SK-MEL-5 (cell line): ENCODE measurements at regions not wholly inside any gene's neighbourhood (a gene's known extent, or its start where the extent isn't known, plus 50 kb on each side); places are given as distances from the start of the nearest gene placed in this dataset.

Experiments
- DNase-seq: peaks from one replicate; pipeline ENCODE4 v3.0.0-alpha.2; 2016; ENCODE audit warnings: low read depth, low spot score
- in situ Hi-C: cut with HindIII; loops from 2 replicates; pipeline ENCODE4 v1.10.0; 2016; ENCODE audit warnings: low sequenced_read_pairs, high pct_unique_total_duplicates, low pct_unique_long_range_greater_than_20kb

DNA sequence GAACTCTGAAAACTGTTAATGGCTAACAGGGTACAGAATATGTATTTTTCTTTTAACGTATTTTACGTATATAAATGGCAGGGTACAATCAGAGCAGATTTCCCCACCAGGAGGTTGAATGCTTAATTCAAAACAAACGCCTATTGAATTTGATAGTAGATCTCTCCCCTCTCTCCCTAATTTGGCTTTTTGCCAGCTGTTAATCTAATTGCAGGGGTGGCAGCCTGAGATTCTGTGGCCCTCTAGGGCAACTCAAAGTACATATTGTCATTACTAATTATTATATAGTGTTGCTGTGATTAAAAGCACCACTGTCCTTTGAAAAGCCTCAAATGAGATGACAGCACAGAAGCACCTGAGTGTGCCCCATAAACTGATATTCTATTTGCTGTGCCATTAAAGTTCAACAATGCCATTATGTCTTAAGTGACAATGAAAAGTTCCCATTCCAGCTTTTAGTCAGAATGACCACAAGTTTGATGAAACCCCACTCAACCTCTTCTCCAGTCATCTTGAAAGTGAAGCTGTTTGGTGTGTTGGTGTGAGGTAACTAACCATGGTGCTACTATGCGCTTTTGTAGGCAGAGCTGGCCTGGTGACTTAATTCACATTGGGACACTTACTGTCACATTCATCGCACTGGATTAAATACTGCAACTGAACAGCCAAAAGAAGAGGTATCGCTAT, 351.4 kb downstream of the KCNRG start:
- DNase-seq = no peak
- in situ Hi-C loops = no loop called here

GRCh38 chr13:50369646-50370045, 354.4 kb downstream of the KCNRG start:
- in situ Hi-C loops = no loop called here
- no peak for DNase-seq

- DNase-seq = no peak
- in situ Hi-C loops = no loop called here
These were observed 355.2 kb downstream of the KCNRG start for GRCh38 chr13:50370303-50370950.

GRCh38 chr13:50374517-50374916, 359.3 kb downstream of the KCNRG start:
- DNase-seq = no peak
- in situ Hi-C loops = no loop called here

GRCh38 chr13:50375792-50376191, 360.5 kb downstream of the KCNRG start:
- in situ Hi-C loops = no loop called here
- no peak for DNase-seq

DNA sequence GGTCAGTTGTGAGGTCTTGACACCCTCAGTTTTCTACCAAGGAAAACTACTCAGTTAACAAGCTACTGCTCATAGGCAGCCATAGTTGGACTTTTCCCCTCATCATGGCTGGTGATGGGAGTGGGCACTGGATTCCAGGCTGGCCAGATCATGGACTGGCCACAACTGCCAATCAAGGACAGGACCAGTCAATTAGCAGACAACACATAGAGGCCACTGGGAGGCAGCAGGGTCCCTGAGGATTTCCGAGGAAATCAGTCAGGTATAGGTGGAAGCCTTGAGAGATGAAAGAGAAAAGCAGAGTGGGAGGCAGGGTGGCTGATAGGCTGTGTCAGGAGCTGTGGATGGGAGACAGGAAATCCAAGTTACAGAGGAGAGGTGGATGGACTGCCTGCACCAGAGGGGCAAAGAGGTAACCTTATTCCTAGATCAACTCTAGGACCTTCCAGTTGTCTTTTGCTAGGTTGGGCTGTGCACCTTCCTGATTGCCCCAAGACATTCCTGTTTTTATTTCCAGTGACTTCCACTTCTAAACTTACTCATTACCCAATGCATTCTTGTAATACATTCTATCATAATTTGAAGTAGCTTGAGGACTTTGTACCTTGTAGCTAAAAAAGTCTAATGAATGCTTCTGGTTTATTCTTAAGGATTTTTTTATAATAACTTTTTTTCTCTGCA, 361.8 kb downstream of the KCNRG start:
- in situ Hi-C loops = no loop called here

DNA sequence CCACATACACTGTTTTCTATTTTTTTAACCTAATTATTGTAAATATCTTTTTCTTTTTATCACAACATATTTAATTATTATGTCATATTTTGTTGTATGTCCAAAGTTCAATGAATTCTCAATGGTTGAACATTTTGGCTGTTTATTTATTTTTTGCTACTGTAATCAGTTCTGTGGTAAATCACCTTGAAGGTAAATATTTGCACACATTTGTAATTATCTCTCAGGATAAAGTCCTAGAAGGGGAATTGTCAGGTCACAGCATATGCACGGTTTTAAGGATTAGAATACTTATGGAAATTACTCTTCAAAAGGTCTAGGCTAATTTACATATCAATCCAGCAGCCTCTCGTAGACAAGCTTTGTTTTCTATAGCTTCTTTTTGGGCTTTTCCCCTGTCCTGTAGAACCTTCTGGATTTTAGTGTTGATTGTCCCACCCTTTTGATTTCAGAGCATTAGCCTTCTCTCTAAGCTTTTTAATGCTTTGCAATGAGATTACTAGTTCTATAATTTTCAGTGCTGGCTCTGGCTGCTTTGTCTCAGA, 362.6 kb downstream of the KCNRG start:
- DNase-seq = no peak
- in situ Hi-C loops = no loop called here

More for the DNA sequence above, 361.8 kb downstream of the KCNRG start:
- DNase-seq = peak; percentile 61

DNA sequence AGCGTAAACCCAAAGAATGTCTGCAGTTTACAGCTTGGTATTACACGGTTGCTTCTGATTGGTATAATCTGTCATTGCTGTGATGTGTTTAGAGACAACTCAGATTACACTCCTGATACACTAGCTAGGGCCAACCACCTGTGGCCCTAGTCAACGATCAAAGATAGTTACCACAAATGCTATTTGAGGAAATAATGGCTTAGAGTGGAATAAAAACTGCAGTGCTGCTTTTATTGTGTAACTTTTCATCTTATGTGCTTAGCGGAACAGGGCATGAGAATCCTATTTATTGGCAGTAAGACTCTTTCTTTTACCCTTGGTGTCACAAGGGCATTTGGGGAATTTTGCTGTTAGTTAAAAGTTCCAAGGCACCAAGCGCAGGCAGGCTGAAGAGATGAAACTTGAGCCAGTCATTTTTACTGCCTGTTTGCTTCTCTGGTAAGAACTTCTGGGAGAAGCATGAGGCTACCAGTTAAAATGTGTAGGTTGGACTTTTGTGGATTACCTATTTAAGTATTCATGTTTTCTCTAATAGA, 363.3 kb downstream of the KCNRG start:
- in situ Hi-C loops = no loop called here
- DNase-seq = no peak

GRCh38 chr13:50379584-50379983, 364.3 kb downstream of the KCNRG start:
- in situ Hi-C loops = no loop called here
- DNase-seq = no peak

- no peak for DNase-seq
- in situ Hi-C loops = no loop called here
These were observed 365.7 kb downstream of the KCNRG start for GRCh38 chr13:50380905-50381304.

GRCh38 chr13:50382511-50382910, 367.3 kb downstream of the KCNRG start:
- in situ Hi-C loops = no loop called here

DNA sequence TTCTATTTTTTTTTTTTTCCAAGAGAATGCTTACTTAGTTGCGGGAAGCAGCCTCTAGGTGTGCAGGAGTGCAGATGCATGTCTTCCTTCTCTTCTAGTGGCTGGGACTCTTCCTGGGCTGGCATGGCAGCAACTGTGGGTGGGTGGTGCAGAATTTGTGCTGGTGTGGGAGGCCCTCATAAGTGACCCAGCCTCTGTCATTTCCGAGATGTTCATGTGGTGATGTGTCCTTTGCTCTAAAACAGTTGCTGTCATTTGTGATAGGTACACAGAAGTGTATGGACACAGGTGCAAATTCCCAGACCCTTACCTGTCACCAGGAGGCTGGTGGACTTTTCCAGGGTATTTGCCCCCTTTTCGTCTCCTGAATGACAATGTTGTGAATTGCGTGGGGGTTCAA, 367.7 kb downstream of the KCNRG start:
- no peak for DNase-seq
- in situ Hi-C loops = no loop called here

More at GRCh38 chr13:50382511-50382910, 367.3 kb downstream of the KCNRG start:
- no peak for DNase-seq

- in situ Hi-C loops = no loop called here
- no peak for DNase-seq
These were observed 369.5 kb downstream of the KCNRG start for GRCh38 chr13:50384724-50385123.

- in situ Hi-C loops = no loop called here
- no peak for DNase-seq
These were observed 371.4 kb downstream of the KCNRG start for GRCh38 chr13:50386541-50387050.

DNA sequence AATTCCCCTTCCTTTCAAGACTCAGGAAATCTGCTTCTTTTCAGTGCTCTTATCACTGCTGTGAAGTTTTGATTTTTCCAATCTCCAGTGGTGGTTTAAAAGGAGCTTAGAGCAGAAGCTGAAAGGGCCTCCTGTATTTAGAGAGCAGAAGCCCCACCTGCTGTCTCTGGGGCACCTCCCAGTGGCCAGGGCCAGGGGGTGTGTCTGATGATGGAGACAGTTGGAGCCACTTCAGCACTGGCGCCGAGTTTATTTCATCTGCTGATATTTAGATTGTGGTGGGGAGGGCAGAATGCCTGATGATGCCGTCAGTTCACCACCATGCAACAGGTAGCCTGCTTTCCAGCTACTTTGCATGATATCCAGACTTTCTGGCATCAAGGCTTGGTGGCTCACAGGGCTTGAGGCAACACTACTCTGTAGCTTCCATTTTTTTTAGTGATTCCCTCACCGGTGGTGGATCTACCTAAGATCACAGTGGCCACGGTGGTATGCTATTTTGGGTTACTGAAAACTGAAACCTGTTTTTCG, 371.9 kb downstream of the KCNRG start:
- in situ Hi-C loops = no loop called here
- DNase-seq = peak; percentile 45

GRCh38 chr13:50388481-50388880, 373.2 kb downstream of the KCNRG start:
- DNase-seq = no peak
- in situ Hi-C loops = no loop called here

DNA sequence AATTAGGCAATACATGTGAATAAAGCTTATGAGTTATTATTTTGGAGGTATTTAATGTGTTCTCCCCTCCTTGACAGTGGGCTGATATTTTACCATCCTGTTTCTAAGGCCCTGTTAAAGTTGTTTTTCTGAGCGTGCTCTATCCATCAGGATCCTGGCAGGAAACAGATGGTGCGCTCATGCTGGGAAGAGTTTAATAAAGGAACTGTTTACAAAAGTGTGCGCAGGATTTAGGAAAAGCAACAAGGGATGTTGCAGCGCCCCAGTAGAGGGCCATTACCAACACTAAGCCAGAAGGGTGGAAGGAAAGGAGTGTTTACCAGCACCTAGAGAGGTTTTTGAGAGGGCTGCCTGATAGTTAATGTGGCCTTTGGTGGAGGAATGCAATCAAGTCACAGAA, 374.5 kb downstream of the KCNRG start:
- DNase-seq = no peak
- in situ Hi-C loops = no loop called here
